NCI-H146 treated with DMSO at 0.1 percent for 48 hours (cell line): ENCODE measurements at regions not wholly inside any gene's neighbourhood (a gene's known extent, or its start where the extent isn't known, plus 50 kb on each side); places are given as distances from the start of the nearest gene placed in this dataset.

Experiments used
- DNase-seq: peaks from one replicate; lab custom pipeline; 2025; ENCODE audit not compliant: unreplicated experiment; lab: John Stamatoyannopoulos, UW

GRCh38 chr2:8543383-8544170 lies 138.3 kb upstream of the ID2 start:
- DNase-seq = no peak

GRCh38 chr2:8544171-8544785 lies 137.6 kb upstream of the ID2 start:
- DNase-seq = no peak

- no peak for DNase-seq
Observed at GRCh38 chr2:8544786-8545694, 136.8 kb upstream of the ID2 start.

GRCh38 chr2:8545695-8546611 lies 135.9 kb upstream of the ID2 start:
- no peak for DNase-seq

- DNase-seq = no peak
Observed at GRCh38 chr2:8546612-8547283, 135.1 kb upstream of the ID2 start.

- DNase-seq = no peak
Observed at GRCh38 chr2:8547284-8548064, 134.4 kb upstream of the ID2 start.

- no peak for DNase-seq
Observed at GRCh38 chr2:8548065-8548618, 133.7 kb upstream of the ID2 start.

GRCh38 chr2:8548619-8549150 lies 133.2 kb upstream of the ID2 start:
- peak; percentile 78 for DNase-seq

GRCh38 chr2:8549273-8549922 lies 132.5 kb upstream of the ID2 start:
- no peak for DNase-seq

- DNase-seq = no peak
Observed at GRCh38 chr2:8549942-8550341, 131.9 kb upstream of the ID2 start.

GRCh38 chr2:8550481-8550880 lies 131.4 kb upstream of the ID2 start:
- DNase-seq = no peak

GRCh38 chr2:8550937-8551621 lies 130.8 kb upstream of the ID2 start:
- no peak for DNase-seq

- no peak for DNase-seq
Observed at GRCh38 chr2:8551622-8552074, 130.2 kb upstream of the ID2 start.

GRCh38 chr2:8552293-8552801 lies 129.5 kb upstream of the ID2 start:
- DNase-seq = no peak

GRCh38 chr2:8553643-8554042 lies 128.2 kb upstream of the ID2 start:
- no peak for DNase-seq

GRCh38 chr2:8554296-8554806 lies 127.5 kb upstream of the ID2 start:
- DNase-seq = no peak

GRCh38 chr2:8555543-8555942 lies 126.3 kb upstream of the ID2 start:
- DNase-seq = no peak
